ACC112 (cell line): ENCODE measurements at regions not wholly inside any gene's neighbourhood (a gene's known extent, or its start where the extent isn't known, plus 50 kb on each side); places are given as distances from the start of the nearest gene placed in this dataset.

Experiments used
- H2AFZ ChIP-seq: fragments of 200-600 bp; sonication (generic); one replicate; pipeline ENCODE4 v1.6.0; 2017; ENCODE audit warnings: antibody characterized with exemption, low read length; ENCODE audit not compliant: unreplicated experiment
- H3K27ac ChIP-seq: fragments of 200-600 bp; sonication (generic); 2 replicates; pipeline ENCODE4 v1.5.1; 2014; ENCODE audit warnings: low read depth, mild to moderate bottlenecking, antibody characterized with exemption, low read length, moderate library complexity
- H3K27me3 ChIP-seq: fragments of 200-600 bp; sonication (generic); 2 replicates; pipeline ENCODE4 v1.6.1; 2014; ENCODE audit warnings: mild to moderate bottlenecking, antibody characterized with exemption, low read length, moderate library complexity, mixed read lengths; ENCODE audit not compliant: insufficient read depth
- H3K36me3 ChIP-seq: fragments of 200-600 bp; sonication (generic); 2 replicates; pipeline ENCODE4 v1.6.1; 2016; ENCODE audit warnings: mild to moderate bottlenecking, antibody characterized with exemption, low read length, moderate library complexity, mixed read lengths; ENCODE audit not compliant: insufficient read depth
- H3K4me1 ChIP-seq: fragments of 200-600 bp; sonication (generic); one replicate; pipeline ENCODE4 v1.6.1; 2016; ENCODE audit warnings: low read length, mixed read lengths; ENCODE audit not compliant: insufficient read depth, unreplicated experiment, control insufficient read depth
- H3K4me3 ChIP-seq: fragments of 200-600 bp; sonication (generic); 2 replicates; pipeline ENCODE4 v1.5.1; 2014; ENCODE audit warnings: mild to moderate bottlenecking, low read depth, low read length
- H3K79me2 ChIP-seq: fragments of 200-600 bp; sonication (generic); one replicate; pipeline ENCODE4 v1.6.0; 2016; ENCODE audit warnings: low read length; ENCODE audit not compliant: control insufficient read depth, unreplicated experiment, insufficient read depth

DNA sequence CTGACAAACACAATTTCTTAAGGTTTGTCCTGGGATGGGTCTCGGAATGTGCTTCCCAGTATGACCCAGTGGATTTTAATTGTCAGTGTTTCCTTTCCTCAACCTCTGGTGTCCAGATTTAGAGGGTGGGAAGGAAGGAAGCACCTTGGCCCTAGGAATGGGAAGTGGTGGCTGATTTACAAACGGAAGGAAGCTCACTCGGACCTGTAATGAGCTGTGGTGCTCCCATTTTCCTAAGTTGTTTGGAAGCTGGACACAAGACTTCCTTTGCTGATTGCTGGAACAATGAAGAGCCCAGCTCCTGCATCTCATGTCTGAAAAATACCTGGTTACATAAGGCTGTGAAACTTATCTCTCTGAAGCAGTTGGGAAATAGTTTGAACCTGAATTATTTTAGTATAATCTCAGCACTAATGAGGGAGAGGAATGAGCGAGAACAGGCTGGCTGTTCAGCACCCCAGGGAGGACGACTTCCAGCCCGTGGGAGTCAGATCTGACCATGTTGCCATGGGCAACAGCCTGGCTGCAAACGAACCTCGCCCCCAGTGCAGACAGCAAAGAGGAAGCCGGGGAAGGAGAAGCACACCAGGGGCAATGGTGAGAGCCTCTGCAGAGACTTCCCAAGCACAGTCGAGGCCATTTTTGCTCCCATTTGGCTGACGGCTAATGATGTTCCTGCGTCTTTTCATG lies 74.4 kb upstream of the ASB18 start:
- Histone ChIP-seq H2AFZ (no peak overlapping the region), H3K79me2 (no peaks in the 10 kb centered on the region), H3K27me3 (peaks cover 5% of the 10 kb centered on the region; the same call in 1 of the 2 replicates), H3K36me3 (no peaks in the 10 kb centered on the region), H3K4me3 (no peak overlapping the region), H3K4me1 (no peaks in the 10 kb centered on the region), H3K27ac (no peak overlapping the region)

DNA sequence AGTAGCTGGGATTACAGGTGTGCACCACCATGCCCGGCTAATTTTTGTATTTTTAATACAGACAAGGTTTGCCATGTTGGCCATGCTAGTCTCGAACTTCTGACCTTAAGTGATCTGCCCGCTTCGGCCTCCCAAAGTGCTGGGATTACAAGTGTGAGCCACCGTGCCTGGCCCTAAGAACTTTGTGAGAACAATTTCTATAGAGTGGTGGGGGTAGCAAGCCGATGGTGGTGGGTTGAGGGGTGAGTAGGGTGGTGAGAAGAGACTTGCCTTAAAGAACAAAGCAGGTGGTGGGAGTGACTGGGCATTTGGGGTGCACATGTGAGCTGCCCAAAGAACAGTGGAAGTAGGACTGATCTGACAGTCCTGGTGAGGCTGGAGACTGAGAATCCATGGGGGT lies 76.0 kb upstream of the ASB18 start:
- Histone ChIP-seq H3K27ac (no peak overlapping the region), H3K27me3 (peaks cover 5% of the 10 kb centered on the region; the same call in 1 of the 2 replicates), H3K4me3 (no peak overlapping the region), H3K79me2 (no peaks in the 10 kb centered on the region), H2AFZ (no peak overlapping the region), H3K36me3 (no peaks in the 10 kb centered on the region), H3K4me1 (no peaks in the 10 kb centered on the region)

DNA sequence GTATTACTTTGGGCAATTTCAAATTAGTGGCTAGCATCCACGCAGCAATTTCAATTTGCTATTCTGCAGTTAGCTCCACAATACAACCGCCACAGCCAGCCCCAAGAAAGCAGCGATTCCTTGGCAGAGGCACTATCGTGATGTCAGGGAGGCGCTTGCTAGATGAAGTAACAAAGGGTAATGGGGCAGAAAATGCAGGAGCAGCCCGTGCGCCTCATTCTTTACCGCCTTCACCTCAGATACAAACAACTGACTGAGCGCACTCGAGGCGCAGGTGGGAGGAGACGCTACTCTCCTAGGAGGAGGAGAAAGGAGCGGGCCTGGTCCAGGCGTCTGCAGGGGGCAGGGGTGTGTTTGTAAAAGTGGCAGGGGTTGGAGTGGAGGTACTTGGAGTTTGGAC lies 76.9 kb upstream of the ASB18 start:
- no peaks in the 10 kb centered on the region for H3K36me3 ChIP-seq
- no peaks in the 10 kb centered on the region for H3K4me1 ChIP-seq
- H2AFZ ChIP-seq: no peak overlapping the region
- H3K79me2 ChIP-seq: no peaks in the 10 kb centered on the region
- H3K27ac ChIP-seq: no peak overlapping the region
- no peak overlapping the region for H3K4me3 ChIP-seq
- H3K27me3 ChIP-seq: 0 out of 2 replicates have a peak, but pooled peaks cover 5% of the 10 kb centered on the region

DNA sequence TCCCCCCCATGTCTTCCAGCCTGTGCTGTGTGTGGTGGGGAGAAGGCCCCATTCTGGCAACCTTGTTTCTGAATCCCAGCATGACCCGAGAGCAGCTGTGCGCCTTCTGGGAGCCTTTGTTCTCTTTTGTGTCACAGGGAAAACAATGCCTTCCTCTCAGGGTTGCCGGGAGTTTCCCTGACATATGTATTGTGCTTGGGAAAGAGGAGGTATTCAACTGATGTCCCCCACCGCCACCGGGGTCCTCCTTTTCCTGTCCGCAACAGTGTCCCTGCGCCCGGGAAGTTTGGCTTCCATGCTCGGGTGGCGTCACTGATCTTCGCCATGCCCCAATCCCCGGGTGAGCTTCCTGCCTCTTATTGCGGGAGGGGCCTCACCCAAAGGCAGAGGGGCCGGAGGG lies 77.5 kb upstream of the ASB18 start:
- no peaks in the 10 kb centered on the region for H3K36me3 ChIP-seq
- H3K27ac ChIP-seq: no peak overlapping the region
- no peaks in the 10 kb centered on the region for H3K79me2 ChIP-seq
- H3K4me1 ChIP-seq: no peaks in the 10 kb centered on the region
- no peak overlapping the region for H2AFZ ChIP-seq
- H3K4me3 ChIP-seq: no peak overlapping the region
- H3K27me3 ChIP-seq: 0 out of 2 replicates have a peak, but pooled peaks cover 5% of the 10 kb centered on the region

DNA sequence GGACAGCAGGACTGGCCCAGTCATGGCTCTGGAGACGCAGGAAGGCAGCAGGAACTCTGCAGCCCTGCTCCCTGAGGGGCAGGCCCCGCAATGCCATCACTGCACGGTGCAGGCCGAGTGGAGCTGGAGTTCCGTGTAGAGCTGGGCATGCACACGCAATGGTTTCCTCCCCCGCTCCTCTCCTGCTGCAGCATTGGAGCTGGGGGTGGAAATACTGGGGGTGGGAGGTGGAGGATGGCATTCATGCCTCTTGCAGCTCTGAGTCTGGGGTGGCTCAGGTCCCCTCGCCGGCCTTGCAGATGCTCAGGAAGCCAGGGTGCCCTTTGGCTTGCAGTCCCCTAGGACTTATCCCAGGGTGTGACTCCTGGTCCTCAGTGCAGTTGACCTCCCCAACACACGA lies 78.3 kb upstream of the ASB18 start:
- Histone ChIP-seq H3K79me2 (no peaks in the 10 kb centered on the region), H3K36me3 (no peaks in the 10 kb centered on the region), H3K27me3 (0 out of 2 replicates have a peak, but pooled peaks cover 5% of the 10 kb centered on the region), H3K4me1 (no peaks in the 10 kb centered on the region), H3K27ac (no peak overlapping the region), H2AFZ (no peak overlapping the region), H3K4me3 (no peak overlapping the region)

DNA sequence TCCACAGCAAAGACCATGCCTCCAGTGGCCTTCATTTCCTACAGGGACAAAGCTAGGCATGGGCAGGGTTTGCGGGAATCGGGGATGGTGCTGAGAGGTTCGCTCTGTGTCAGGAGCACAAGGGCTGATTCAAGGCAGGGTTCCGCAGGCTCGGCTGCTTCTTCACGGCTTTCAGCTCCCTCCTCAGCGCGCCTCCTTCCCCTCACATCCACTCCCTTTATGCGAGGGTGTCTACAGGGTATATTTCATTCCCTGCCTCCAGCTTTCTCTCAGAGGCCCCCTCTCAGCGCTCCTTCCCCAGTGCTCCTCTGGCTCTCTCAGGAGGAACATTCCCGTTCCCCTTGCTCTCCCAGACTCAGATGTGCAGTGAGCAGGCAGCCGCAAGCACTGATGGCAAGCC lies 78.7 kb upstream of the ASB18 start:
- no peaks in the 10 kb centered on the region for H3K4me1 ChIP-seq
- no peak overlapping the region for H3K27ac ChIP-seq
- H3K4me3 ChIP-seq: no peak overlapping the region
- 0 out of 2 replicates have a peak, but pooled peaks cover 7% of the 10 kb centered on the region for H3K27me3 ChIP-seq
- no peak overlapping the region for H2AFZ ChIP-seq
- H3K36me3 ChIP-seq: no peaks in the 10 kb centered on the region
- H3K79me2 ChIP-seq: no peaks in the 10 kb centered on the region

DNA sequence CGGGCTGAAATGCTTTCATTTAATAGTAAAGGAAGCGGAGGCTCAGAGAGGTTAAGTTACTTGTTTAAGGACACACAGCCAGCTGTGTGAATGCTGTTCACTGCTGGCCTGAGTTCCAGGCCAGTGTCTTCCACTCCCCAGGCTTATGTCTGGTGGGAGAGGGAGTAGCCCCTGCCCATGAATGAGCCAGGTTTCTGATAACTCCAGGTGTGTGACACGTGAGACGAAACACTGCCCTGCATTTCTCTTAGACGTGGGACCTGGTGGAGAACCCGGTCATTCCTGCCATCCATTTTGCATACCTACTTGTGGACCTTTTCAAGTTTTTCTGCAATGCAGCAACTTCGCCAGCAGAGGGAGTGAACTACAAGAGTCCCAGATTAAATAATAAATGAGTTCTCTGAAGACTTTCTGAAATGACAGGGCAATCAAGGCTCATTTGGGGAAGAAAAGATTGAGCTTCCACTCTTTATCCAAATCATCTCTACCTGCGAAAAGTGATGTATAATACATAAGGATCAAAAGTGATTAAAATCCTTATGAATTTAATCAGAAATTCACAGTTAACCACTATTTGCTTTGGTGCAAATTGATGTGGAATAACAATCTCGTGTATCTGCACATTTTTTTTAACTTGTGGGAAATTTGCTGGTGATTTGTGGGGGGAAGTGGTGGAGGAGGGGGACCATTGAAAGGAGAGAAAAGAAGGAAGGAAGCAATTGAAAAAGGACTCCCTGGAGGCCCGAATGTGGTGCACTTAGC lies 79.4 kb upstream of the ASB18 start:
- Histone ChIP-seq H3K27me3 (0 out of 2 replicates have a peak, but pooled peaks cover 13% of the 10 kb centered on the region), H2AFZ (no peak overlapping the region), H3K79me2 (no peaks in the 10 kb centered on the region), H3K27ac (no peak overlapping the region), H3K4me3 (no peak overlapping the region), H3K4me1 (no peaks in the 10 kb centered on the region), H3K36me3 (no peaks in the 10 kb centered on the region)

DNA sequence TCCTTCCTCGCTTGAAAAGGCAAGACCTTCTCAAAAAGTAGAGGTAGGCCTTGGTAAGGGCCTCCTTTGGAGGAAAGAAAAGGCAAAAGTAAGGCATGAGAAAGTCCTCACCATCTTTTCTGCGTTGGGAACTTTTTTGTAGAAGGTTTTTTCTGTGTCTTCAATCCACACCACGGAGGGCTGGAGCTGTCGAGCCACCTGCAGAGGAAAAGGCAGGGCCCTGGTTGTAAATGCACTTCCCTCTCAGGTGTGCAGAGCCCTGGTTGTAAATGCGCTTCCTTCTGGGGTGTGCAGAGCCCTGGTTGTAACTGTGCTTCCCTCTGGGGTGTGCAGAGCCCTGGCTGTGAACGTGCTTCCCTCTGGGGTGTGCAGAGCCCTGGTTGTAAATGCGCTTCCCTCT lies 80.2 kb upstream of the ASB18 start:
- no peaks in the 10 kb centered on the region for H3K36me3 ChIP-seq
- H3K27ac ChIP-seq: no peak overlapping the region
- H3K79me2 ChIP-seq: no peaks in the 10 kb centered on the region
- H3K27me3 ChIP-seq: peaks cover 19% of the 10 kb centered on the region; the same call in 1 of the 2 replicates
- H2AFZ ChIP-seq: no peak overlapping the region
- no peak overlapping the region for H3K4me3 ChIP-seq
- no peaks in the 10 kb centered on the region for H3K4me1 ChIP-seq

DNA sequence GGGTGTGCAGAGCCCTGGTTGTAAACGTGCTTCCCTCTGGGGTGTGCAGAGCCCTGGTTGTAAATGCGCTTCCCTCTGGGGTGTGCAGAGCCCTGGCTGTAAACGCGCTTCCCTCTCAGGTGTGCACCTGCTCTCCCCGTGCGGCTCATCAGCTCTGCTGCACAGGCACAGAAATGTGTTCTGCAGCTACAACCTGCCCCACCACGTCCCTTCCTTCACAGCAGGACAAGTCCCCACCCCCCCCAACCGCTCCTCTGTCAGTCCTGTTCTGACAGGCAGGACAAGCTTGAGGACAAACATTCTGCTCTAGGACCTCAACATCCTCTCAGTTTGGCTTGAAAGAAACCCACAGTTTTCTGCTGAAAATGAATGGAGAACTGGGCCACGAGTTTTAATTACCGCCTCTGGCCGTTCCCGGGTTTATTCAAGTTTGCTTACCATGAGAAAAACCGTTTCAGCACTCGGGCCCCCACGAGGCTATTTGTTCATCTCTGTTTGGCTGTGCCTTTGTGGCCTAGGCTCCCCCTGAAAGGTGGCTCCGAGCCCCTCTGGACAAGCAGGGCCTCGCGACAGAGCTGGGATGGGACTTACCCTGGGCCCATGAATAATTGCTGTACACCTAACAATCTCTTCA lies 81.0 kb upstream of the ASB18 start:
- peaks cover 20% of the 10 kb centered on the region; the same call in 1 of the 2 replicates for H3K27me3 ChIP-seq
- no peaks in the 10 kb centered on the region for H3K4me1 ChIP-seq
- H3K36me3 ChIP-seq: no peaks in the 10 kb centered on the region
- H2AFZ ChIP-seq: no peak overlapping the region
- H3K27ac ChIP-seq: no peak overlapping the region
- H3K79me2 ChIP-seq: no peaks in the 10 kb centered on the region
- no peak overlapping the region for H3K4me3 ChIP-seq

DNA sequence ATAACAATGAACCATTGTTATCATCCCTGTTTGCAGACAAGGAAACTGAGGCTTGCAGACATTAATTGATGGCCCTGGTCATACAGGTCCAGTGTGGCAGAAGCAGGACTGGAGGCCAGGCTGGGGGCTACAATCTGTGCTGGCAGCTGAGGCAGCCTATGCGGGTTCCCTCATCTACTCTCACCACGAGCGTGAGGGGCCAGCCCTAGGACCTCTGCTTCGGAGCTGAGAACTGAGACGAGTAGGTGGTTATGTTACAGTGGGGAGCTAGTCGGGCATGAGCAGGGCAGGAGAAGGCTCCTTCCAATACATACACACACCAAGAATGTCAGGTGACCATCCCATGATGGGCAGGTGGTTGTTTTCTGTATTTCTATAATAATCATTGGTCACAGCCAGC lies 82.2 kb upstream of the ASB18 start:
- no peak overlapping the region for H3K4me3 ChIP-seq
- no peaks in the 10 kb centered on the region for H3K4me1 ChIP-seq
- H3K27ac ChIP-seq: no peak overlapping the region
- no peak overlapping the region for H2AFZ ChIP-seq
- no peaks in the 10 kb centered on the region for H3K79me2 ChIP-seq
- H3K36me3 ChIP-seq: no peaks in the 10 kb centered on the region
- peaks cover 22% of the 10 kb centered on the region; the same call in 1 of the 2 replicates for H3K27me3 ChIP-seq
